Ecto neural progenitor cell (in vitro differentiated cells): ENCODE measurements at regions not wholly inside any gene's neighbourhood (a gene's known extent, or its start where the extent isn't known, plus 50 kb on each side); places are given as distances from the start of the nearest gene placed in this dataset.

Experiments
- DNase-seq: peaks from one replicate; pipeline ENCODE4 v3.0.0-alpha.2; 2018; ENCODE audit warnings: low spot score

GRCh38 chr2:195495966-195496365, 161.1 kb upstream of the SLC39A10 start:
- no peak for DNase-seq

GRCh38 chr2:195495351-195495750, 161.7 kb upstream of the SLC39A10 start:
- no peak for DNase-seq

- no peak for DNase-seq
Measured at GRCh38 chr2:195494451-195494850, 162.6 kb upstream of the SLC39A10 start.

GRCh38 chr2:195493416-195493815, 163.6 kb upstream of the SLC39A10 start:
- no peak for DNase-seq

GRCh38 chr2:195490319-195490718, 166.7 kb upstream of the SLC39A10 start:
- DNase-seq = no peak

- DNase-seq = no peak
Measured at GRCh38 chr2:195489101-195489500, 167.9 kb upstream of the SLC39A10 start.

GRCh38 chr2:195488567-195488966, 168.5 kb upstream of the SLC39A10 start:
- no peak for DNase-seq

GRCh38 chr2:195486987-195487644, 169.9 kb upstream of the SLC39A10 start:
- no peak for DNase-seq

- DNase-seq = no peak
Measured at GRCh38 chr2:195486520-195486919, 170.5 kb upstream of the SLC39A10 start.

GRCh38 chr2:195482010-195482409, 175.0 kb upstream of the SLC39A10 start:
- DNase-seq = no peak

GRCh38 chr2:195480121-195480520, 176.9 kb upstream of the SLC39A10 start:
- DNase-seq = no peak

GRCh38 chr2:195479407-195479806, 177.6 kb upstream of the SLC39A10 start:
- DNase-seq = no peak

GRCh38 chr2:195477996-195478382, 179.0 kb upstream of the SLC39A10 start:
- DNase-seq = no peak

GRCh38 chr2:195477248-195477995, 179.6 kb upstream of the SLC39A10 start:
- DNase-seq = no peak

- no peak for DNase-seq
Measured at GRCh38 chr2:195475336-195475735, 181.7 kb upstream of the SLC39A10 start.

- DNase-seq = no peak
Measured at GRCh38 chr2:195473862-195474261, 183.2 kb upstream of the SLC39A10 start.

GRCh38 chr2:195472501-195473234, 184.4 kb upstream of the SLC39A10 start:
- DNase-seq = no peak

GRCh38 chr2:195471807-195472206, 185.2 kb upstream of the SLC39A10 start:
- DNase-seq = no peak

- no peak for DNase-seq
Measured at GRCh38 chr2:195471163-195471562, 185.9 kb upstream of the SLC39A10 start.

GRCh38 chr2:195470622-195471021, 186.4 kb upstream of the SLC39A10 start:
- DNase-seq = no peak

GRCh38 chr2:195468771-195469170, 188.3 kb upstream of the SLC39A10 start:
- DNase-seq = no peak

GRCh38 chr2:195466427-195466826, 190.6 kb upstream of the SLC39A10 start:
- DNase-seq = no peak

- no peak for DNase-seq
Measured at GRCh38 chr2:195461010-195461409, 196.0 kb upstream of the SLC39A10 start.
